ENCODE measurements at regions not wholly inside any gene's neighbourhood (a gene's known extent, or its start where the extent isn't known, plus 50 kb on each side); places are given as distances from the start of the nearest gene placed in this dataset.
"Not testable (repeated sequence)": the region's sequence is repeated elsewhere in the genome, so short reads cannot be mapped to it uniquely, and the experiment has no call there.

DNA sequence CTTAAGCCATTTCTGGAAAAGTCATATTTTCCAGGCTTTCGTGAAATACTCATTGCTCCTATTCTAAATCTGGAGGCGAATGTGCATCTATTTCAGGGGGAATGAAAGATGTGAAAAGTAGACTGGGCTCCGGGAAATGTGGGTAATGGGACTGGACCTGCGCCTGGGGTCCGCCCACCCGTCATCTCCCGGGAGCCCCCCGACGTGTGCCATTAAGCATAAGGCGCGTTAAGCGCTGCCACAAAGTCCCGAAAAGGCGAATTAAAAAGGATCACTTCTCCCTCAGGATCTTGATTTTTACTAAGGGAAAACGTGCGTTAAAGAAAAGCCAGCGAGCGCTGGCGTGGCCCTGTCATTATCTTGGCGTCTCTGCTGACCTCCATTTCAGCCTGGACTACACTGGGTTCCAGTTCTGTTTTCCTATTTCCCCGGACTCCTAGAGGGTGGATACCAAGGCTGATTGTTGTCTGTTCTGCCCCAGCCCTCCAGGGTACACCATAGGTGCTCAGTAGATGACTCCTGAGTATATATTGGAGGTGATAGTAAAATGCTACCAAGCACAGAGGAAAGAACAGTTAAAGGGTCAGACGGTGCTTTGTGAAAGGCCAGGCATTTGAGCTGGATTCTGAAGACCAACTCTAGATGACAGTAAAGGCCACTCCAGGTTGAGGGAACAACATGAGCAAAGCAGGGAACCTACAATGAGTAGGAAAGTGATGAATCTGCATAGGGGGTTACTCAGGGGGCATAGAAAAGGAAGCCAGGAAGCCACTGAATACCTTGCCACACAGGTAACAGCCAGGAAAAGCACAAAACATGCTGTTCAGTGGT, 89.2 kb upstream of the ARID1B start:
- no peak for DNase-seq

- peak; percentile 72 for DNase-seq
Observed at GRCh38 chr6:156686995-156687788, 90.0 kb upstream of the ARID1B start.

GRCh38 chr6:156686301-156686994, 90.7 kb upstream of the ARID1B start:
- peak; percentile 76 for DNase-seq

DNA sequence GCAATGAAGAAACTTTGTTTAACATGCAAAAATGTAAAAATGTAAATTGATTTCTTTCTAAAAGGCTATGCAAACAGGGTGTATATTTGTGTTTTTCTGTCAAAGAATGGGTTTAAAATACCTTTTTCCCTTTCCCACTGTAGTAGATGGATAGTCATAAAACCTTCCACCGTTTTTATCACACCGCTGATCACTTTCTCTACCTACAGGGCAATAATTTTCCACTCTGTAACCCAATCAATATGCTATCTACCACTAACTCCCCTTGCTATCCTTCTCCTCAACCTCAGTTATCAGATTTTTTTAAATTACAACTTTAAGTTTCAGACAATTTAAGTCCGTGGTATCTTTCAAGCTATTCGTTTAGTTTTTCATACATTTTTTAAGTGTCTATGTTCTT, 91.4 kb upstream of the ARID1B start:
- DNase-seq = no peak

DNA sequence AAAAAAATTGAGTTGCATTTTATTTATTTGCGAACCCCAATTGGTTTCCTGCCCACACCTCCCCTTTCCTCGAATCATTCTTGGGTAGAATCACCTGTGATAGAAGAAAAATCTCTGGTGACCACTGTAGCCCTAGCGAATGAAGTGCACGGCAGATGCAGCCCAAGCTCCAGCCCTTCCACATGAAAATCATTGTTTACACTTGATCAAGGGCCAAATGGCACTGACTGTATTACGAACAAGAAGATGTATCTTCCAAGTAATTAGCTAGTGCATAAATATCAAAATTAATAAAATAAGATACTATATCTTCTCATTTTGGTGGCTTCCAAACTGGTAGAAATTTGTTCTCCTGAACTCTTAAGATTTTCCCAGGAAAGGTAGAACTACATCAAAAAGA, 93.4 kb upstream of the ARID1B start:
- DNase-seq = no peak

- DNase-seq = no peak
Observed at GRCh38 chr6:156676721-156677120, 100.5 kb upstream of the ARID1B start.

- DNase-seq = no peak
Observed at GRCh38 chr6:156674197-156674596, 103.0 kb upstream of the ARID1B start.

DNA sequence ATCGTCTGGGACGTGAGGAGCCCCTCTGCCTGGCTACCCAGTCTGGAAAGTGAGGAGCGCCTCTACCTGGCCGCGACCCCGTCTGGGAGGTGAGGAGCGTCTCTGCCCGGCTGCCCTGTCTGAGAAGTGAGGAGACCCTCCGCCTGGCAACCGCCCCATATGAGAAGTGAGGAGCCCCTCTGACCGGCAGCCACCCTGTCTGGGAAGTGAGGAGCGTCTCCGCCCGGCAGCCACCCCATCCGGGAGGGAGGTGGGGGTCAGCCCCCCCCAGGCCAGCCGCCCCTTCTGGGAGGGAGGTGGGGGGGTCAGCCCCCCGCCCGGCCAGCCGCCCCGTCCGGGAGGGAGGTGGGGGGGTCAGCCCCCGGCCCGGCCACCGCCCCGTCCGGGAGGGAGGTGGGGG, 107.1 kb upstream of the ARID1B start:
- not testable (repeated sequence) for DNase-seq

DNA sequence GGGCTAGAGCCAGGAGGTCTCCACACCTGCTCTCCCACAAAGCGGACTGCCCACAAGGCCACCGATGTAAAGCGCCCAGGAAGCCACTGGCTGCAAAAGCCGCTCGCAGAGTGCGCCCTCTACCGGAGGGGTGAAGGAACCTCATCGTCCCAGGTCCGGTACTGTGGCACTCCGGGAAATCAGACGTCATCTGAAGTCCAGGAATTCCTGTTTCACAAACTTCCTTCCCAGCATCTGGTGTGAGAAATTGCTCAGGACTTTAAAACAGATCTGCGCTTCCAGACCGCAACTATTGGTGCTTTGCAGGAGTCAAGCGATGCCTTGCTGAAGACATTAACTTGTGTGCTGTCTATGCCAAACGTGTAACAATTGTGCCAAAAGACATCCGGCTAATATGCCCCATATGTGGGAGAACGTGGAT, 115.1 kb upstream of the ARID1B start:
- DNase-seq = no peak

GRCh38 chr6:156660389-156660788, 116.8 kb upstream of the ARID1B start:
- no peak for DNase-seq

DNA sequence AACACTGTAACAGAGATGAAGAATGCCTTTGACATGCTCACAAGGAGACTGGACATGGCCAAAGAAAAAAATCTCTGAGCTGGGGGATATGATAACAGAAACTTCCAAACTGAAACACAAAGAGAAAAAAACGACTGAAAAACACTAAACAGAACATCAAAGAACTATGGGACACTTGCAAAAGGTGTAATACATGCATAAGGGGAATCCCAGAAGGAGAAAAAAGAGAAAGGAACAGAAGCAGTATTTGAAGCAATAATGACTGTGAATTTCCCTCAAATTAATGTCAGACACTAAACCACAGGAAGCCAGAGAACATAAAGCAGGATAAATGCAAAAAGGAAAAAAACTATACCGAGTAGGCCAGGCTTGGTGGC, 117.4 kb upstream of the ARID1B start:
- DNase-seq = no peak

DNA sequence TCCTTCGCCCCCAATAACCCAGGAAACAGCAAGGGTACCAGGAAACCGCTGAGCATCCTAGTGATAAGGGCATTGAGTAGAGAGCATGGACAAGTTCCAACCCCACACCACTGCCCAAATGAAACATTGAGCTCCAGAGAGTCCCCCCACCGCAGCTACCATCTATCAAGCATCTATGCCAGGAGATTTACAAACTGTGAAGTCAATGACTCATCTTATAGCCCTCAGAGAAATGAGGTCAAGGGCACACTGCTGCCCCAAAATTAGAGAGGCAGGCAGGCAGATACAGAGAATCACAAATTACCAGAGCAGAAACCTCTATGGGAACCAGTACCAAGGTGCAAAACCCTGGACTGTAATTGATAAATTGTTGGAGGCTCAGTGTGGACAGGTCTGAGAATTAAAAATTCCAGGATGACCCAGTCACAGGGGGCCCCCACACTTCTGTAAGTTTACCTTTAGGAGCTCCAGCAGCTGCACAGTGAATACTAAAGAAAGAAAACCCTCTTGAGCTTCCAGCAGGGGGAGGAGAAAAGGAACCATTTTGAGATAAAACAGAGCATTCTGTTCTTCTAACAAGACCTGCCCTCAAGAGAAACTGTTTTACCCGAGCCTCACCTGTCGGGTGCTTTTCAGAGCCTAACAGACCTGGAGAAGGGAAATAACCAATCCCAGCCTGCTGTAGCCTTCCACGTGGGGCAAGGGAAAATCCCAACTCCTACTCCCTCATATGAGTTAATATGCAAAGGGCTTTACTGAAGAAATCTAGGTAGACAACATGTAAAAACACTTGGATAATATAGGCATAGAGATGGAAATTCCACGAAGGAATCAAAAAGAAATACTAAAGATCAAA, 118.0 kb upstream of the ARID1B start:
- DNase-seq = no peak

- DNase-seq = no peak
Observed at GRCh38 chr6:156658186-156658965, 118.8 kb upstream of the ARID1B start.

DNA sequence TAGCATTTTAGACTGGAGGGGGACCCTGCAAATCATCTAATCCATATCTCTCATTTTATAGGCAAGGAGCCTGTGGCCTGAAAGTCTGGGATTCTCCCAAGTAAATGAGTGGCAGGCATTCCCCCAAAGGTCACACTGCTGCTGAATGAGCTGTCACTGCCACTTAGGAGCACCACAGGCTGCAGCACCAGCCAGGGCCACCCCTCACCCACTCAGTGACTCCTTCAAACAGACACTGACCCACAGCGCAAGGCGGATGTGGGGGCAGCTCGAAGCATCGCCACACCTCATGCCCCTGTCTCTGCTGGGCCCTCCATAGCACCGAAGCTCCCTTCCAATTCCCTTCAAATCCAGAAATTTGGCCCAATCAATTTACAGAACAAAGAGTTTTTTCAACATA, 119.9 kb upstream of the ARID1B start:
- DNase-seq = no peak

GRCh38 chr6:156654919-156655918, 122.0 kb upstream of the ARID1B start:
- DNase-seq = no peak

DNA sequence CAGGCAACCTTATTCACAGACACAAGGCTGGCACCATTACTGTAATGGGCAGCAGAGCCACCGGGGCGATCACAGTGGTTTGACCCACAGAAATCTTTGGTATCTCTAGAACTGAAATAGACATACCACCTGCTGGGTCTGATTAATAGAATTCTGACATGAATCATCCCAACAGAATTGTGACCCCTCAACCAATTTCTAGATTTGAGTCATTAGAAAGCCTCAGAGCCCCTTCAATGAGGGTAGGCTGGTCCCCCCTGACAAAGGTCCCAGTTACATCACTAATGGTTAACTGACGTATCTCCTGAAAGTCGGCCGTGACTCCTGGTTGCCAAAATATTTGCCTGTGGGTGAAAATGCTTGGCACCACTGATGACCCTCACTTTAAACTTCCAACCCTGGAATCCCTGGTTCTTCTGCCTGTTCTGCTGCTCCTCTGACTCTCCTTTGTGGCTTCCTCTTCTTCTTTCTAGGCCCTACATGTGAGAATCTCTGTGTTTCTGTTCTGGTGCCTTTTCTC, 124.9 kb upstream of the ARID1B start:
- DNase-seq = no peak

DNA sequence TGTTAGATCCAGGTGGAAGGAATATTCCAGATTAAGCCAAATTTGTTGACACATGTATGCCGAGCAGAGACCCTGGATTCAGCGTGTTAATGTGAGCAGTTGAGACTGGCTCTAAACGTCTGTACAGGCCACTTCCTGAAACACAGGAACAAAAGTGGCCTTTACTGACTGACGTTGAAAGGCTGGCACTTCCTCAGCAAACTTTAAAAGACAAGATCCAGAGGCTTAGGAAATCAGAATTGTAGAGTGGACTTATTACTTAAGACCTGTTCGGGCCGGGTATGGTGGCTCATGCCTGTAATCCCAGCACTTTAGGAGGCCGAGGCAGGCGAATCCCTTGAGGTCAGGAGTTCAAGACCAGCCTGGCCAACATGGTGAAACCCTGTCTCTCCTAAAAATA, 125.7 kb upstream of the ARID1B start:
- no peak for DNase-seq

- DNase-seq = no peak
Observed at GRCh38 chr6:156650896-156651390, 126.2 kb upstream of the ARID1B start.

GRCh38 chr6:156648616-156649015, 128.6 kb upstream of the ARID1B start:
- no peak for DNase-seq

DNA sequence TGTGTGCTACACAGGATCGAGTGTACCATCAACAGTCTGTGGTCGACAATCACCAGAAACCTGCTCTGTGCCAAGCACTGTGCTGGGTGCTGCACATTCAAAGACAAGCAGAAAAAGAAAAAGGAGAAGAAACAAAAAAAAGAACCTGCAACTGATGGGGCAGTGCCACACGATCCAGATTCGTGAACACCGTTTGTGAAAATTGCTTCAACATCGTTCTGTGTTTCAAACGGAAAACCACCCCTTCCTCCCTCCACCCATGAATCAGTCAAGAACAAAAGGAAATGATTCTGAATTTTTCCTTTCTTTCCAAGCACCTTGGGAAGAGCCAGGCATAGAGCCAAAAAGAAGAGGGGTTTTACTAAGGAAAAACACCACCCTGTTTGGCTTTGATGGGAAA, 129.2 kb upstream of the ARID1B start:
- DNase-seq = no peak
